GM18498 (cell line): ENCODE measurements at regions not wholly inside any gene's neighbourhood (a gene's known extent, or its start where the extent isn't known, plus 50 kb on each side); places are given as distances from the start of the nearest gene placed in this dataset.

ENCODE experiments used
- ATAC-seq: cut with Tn5 transposase; IDR thresholded peaks from one replicate; pipeline ENCODE4 v1.9.1; 2021; ENCODE audit warnings: mild to moderate bottlenecking, moderate library complexity; ENCODE audit not compliant: unreplicated experiment

DNA sequence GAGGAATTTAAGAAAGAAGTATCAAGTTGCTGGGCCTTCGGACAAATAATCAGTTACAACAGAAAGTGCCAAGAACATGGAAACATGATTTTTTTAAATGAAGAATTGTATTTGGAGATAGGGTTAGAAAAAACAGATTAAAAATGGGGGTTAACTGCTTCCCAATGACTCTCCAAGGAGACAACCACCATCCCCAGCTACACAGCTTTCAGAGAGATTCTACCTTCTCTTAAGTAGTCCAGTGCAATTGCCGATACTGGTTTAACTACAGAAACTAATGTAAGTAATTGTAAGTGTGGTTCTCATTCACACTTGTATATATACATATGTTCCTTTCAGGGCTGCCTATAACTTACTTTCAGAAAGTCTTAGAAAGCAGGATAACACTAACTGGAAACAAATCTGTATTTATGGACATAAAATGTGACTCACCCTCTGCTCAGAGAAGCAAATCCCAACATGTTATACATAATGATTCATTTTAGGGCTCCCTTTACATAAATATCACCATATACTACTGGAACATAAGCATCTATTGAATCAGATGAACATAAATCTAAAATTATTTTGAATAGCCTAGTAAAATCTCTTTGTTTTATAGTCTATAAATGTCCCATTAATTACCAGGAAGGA lies 248.9 kb upstream of the UGT8 start:
- no peak for ATAC-seq

DNA sequence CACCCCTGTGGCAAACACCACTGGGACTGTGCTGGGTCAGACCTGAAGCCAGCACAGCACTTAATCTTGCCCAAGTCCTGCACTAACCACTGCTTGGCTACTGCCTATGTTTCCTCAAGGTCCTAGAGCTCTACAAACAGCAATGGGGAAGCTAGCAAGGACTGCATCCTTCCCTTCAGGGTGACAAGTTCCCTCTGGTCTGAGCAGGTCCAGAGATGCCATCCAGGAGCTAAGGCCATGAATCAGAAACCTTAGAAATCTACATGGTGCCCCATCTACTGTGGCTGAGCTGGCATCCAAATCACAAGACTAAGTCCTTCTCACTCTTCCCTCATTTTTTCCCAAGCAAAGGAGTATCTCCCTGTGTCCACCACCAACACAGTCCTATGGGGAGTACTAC lies 239.7 kb upstream of the UGT8 start:
- ATAC-seq = no peak

DNA sequence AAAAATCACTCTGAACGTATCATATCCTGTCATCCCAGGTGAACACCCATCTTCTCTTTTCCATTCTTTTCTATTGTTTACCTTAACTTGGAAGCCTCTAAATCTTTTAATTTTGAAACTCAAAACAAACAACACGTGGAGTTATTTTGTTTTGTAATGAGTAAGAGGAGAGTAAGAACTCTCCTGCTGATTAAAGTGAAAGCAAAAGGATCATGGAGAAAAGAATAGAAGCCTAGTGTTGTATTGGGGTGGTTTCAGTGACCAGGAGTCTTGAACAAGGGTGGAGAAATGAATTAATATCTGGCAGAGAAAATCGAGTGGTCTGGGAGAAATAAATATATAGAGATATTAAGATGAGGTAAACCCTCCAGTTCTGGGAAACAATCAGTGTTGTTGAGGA lies 237.4 kb upstream of the UGT8 start:
- ATAC-seq = no peak

DNA sequence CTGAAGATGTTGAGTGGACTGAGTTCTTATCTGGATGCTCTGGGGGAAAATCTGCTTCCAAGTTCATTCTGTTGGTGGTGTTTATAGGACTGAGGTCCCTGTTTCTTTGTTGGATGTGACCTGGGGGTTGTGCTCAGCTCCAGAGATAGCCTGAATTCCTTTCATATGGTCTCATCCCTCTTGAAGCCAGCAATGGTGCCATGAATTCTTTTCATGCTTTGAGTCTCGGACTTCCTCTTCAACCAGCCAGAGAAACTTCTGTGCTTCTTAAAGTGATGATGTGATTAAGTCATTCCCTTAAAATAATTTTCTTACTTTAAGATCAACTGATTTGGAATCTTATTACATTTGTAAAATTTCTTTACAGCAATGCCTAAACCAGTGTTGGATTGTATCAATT lies 233.8 kb upstream of the UGT8 start:
- no peak for ATAC-seq

DNA sequence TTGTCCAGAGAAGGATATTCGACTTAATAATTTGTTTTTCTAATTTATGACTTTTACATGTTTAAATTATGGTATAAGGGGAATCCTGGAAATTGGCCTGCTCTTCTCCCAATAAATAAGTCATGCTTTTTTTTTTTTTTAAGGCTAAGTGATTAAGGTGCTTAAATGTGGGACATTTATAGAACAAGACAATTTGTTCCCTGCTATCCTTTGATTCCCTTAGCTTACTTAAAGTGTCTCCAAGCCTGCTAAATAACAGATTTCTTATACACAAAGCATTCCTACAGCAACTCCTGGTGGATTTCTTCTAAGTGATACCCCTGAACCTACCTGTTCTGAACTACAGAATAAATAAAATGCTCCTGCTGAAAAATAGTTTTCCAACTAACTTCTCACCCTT lies 233.0 kb upstream of the UGT8 start:
- no peak for ATAC-seq

DNA sequence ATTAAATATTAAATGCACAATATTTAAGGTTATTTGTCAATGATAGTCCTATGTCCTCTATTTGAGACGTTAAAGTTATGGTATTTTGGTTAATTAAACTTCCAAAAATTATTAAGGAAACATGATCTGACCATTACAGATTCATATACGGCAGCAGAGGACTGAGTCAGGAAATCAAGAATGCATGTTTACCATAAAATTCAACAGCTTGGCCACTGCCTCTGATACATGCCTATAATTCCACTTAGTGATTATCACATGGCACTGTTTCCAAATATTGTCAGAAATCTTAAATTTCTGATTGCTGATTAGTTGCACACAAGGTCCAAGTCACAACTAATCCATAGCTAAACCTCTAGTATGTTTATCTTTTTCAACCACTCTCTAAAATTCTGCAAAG lies 232.2 kb upstream of the UGT8 start:
- ATAC-seq = no peak

DNA sequence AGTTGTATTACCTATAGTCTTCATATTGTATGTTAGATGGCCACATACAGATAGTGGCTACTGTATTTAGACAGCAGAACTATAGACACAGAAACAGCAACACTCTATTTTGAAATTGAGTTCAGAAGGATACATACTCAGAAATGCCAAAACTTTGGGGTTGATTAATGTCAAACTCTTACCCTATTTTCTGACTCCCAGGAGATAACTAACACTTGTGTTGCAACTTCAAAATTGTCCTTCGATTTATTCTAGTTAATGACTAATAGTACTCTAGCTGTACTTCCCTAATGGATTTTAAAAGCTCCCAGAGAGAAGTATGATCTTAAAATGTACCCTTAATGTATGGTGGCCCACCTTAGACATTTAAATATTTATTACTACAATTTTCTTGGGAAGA lies 229.9 kb upstream of the UGT8 start:
- no peak for ATAC-seq

DNA sequence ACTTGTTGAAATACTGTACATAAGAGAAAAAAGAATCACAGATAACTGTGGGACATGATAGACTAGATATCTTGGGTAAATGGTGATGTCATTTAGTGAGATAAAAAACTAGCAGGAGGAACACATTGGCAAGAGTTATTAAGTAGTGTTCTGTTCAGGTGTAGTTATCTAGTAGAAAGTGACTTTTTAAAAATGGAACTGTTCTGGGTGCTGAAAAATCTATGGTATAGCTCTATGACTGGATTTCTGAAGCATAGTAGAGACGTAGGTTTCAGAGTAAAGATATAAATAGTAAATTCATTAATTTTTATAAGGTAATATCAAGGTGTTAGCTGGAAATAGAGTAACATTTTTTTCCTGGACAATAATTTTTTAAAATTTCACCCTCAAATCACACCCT lies 225.1 kb upstream of the UGT8 start:
- no peak for ATAC-seq

DNA sequence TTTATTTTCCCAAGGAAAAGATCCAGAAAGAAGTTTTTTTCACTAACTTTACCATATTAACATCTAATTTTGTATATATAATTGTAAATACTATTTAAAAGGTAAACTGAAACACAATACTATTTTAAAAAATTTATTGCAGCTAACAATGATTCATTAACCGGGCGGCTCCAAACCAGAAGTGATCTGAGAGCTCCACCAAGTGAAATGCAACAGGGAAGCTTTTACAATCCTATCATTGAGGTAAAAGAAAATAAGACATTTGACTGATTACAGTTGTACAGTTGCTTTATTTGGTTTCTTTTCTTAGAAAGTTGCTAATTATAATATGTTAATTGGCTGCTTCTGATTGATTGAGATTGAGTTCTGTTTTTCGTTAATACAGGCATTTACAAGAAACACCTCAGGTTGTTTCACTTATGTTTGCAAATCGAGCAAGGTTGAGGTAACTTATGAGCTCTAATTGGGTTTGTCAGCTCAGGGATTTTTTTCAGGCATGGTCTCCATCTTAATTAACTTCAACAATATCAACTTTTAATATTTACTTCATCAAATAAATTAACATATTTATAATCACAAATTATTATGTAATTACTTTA lies 220.2 kb upstream of the UGT8 start:
- ATAC-seq = no peak

DNA sequence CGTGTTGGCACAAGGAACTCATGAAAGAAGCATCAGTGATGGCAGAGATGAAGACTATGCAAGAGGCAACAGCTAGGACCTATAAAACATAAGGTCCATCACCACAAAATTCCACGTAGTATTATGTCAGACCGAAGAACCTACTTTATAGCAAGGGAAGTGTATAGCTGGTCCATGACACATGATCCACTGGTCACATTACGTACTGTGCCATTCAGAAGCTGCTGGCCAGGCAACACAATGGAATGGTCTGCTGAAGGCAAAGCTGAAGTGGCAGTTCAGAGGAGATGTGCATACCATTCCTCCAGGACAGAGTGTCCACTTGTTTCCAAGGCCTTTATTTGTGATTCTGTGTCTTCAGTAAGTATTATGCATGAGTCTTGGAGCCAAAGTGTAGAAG lies 215.5 kb upstream of the UGT8 start:
- ATAC-seq = no peak

DNA sequence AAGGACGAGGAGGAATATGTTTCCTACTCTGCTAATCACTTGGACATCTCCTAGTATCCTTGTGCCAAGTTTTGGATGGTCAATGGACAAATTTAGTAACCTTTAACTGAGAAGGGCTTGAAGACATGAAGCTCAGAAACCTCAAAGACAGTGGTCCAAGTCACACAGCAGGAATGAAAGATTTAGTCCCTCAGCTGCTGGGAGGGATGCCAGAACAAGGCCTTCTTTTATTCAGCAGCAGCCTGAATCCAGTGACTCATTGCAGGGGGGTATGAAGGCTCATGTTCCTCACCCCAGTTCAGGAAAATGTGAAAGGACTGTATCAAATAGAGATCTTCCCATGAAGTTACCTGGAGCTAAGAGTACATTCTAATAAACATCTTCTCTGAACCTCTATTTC lies 214.9 kb upstream of the UGT8 start:
- ATAC-seq = no peak

DNA sequence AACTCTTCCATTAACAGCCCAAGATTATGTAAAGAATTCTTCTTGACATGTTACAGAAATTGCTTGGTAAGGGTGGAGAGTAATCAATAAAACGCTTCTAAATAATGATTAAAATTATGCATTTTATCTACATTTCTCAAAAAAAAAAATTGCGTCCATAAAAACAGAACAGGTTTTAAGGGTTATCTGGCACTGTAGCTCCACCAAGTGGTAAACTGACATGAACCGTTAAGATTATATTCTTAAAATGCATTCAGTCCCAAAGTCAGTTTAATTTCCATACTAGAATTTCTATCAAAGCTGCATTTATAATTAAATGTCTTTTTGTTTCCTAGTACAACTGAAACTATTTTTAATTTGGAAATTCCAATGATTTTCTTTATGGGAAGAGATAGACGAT lies 214.0 kb upstream of the UGT8 start:
- no peak for ATAC-seq

DNA sequence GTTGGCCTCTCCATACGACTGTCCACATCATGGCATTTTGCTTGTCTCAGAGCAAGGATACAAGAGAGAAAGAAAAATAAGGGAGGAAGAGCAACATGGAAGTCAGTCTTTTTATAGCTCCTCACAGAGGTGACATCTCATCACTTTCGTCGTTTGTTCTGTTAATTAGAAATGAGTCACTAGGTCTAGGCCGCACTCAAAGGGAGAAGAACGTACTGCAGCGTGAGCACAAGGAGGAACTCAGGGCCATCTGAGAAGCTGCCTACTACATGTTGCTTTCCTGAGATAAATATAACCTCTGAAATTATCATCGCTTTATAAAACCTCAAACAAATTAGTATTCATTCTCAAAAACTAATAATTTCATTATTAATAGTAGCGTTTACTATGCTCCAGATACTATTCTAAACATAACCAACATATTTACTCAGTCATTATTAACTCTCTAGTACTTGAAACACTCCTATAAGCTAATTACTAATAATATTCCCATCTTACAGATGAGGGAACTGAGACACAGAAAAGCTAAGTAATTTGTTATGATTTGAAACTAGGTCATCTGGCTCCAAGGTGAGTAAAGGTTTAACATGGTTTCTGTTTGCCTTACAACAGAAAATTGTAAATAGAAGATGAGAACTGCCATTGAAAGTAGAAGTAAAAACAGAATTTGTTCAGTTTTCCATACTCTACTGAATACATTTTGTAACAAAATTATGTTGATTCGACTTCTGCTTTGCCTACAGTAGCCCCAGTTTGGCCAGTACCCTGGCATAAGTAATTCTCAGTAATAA lies 213.2 kb upstream of the UGT8 start:
- peak; percentile 51 for ATAC-seq

DNA sequence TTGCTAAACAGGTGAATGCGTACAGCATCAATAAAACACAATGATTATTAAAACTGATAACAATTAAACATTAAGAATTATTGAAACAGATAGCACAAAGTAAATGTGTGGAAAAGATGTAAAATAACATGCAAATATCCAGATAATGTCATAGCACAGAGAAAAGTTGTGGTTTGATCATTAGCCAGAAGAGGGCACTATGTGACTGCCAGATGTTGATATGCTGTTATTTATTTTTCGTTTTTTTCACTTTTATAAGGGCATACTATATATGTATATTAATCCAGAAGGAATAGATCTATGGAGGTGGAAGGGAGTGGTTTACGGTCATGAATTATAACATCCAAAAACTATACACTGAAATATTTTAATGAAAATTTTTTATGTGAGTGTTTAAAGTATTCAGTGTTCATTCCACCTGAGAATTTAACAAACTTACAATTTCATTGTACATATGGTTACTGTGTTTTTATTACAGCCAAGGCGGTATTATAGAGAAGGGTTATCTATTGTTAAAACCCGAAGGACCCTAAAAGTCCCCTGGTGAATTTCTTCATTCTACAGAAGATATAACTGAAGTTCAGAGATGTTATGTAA lies 211.9 kb upstream of the UGT8 start:
- ATAC-seq = no peak

DNA sequence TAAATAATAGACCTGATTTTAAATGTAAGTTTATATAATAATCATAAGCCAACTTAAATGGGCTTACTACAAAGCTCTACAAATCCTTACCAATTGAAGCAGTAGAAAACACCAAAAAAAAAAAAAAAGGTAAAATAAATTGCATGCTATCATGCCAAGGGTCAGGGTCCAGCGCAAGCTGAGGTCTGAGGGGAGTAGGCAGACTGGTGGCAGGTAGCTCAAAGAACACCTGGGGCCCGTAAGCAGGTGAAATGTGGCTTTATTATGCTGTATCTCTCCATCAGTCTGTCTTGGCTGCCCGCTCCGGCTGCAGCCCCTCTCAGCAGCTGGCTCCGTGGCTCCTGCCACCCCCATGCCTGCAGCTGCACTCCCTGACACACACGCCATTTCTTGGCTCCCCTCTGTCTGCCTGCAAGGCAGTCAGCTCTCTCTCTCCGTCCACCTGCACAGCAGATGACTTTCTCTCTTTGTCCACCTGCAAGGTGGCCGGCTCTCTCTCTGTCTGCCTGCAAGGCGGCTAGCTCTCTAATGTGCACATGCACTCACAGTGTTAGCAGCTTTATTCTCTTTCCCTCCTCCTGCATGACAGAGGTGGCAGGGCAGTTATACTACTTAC lies 209.4 kb upstream of the UGT8 start:
- no peak for ATAC-seq

DNA sequence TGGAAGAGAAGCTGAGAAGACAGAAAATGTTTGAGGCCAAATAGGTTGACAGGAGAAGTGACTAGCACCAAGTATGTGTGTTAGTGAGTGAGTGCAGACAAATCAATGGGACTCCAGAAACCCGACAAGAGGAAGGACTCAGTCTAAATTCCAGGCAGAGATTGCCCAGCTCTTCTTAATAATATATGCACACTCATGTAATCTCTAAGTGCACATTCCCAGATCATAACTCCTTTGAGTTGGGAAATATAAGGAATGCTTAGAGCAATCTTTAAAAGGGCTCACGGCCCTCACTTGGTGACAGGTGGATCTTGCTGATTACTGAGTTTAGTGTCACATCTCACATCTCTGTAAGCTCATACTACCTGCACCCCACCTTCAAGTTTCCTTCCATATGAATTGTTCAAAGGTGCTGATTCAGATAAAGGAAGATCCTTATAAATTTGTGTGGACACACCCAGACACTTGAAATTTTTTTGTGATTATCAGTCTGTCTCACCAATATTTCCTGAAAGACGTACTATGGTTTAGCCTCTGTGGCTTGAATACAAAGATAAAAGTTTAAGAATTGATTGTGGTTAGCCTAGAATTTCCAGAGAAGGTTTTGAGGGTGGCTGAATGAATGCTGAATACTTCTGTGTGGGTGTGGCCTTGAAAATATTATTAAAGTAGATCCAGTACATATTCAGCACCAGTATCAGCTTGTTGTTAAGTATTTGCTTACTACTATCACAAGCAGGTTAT lies 205.1 kb upstream of the UGT8 start:
- ATAC-seq = no peak

DNA sequence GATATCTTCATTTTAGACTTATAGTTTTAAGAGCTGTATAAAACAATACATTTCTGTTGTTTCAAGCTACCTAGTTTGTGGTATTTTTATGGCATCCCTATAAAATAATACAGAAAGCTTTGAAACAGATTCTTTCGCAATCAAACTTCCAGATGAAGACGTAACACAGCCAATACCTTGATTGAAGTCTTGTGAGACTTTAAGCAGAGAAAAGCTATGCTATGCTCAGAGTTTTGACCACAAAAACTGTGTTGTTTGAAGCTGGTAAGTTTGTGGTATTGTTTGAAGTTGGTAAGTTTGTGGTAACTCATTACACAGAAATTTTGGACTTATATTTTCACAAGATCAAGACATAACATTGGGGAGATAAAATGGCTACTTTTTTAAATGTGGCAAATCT lies 201.8 kb upstream of the UGT8 start:
- no peak for ATAC-seq

DNA sequence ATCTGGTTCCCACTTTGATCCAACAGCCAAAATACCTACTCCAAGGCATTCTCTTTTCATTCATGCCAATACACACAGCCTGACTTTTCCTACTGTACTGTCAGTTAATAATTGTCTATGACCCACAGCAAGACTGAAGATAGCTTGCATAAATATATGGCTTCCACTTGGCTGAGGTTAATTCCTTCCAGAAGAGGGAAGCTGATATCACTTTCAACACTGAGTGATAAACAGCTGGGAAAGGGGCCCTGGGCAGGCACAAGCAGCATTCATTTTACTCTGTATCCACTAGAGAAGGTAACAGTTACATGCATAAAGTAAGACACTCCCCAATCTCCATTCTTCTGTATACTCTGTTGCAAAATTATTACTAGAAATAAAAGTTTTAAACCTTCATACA lies 200.2 kb upstream of the UGT8 start:
- ATAC-seq = no peak

DNA sequence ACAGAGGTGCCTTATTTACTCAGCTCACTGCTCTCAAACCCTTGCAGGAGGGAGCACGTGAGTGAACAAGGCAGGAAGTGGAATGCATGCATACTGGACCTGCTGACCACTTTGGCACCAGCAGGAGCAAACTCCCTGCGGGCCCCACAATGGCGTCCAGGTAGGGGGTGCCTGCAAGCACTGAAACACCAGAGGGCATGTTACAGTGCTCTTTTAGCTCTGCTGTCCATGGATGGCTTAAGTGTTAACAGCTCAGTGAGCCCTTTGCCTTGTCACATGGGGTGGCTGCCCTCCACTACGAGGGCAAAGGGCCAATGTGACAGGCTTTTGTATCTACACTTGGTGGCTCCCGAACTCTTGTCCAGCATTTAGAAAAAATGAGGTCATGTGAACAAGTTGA lies 199.5 kb upstream of the UGT8 start:
- no peak for ATAC-seq

DNA sequence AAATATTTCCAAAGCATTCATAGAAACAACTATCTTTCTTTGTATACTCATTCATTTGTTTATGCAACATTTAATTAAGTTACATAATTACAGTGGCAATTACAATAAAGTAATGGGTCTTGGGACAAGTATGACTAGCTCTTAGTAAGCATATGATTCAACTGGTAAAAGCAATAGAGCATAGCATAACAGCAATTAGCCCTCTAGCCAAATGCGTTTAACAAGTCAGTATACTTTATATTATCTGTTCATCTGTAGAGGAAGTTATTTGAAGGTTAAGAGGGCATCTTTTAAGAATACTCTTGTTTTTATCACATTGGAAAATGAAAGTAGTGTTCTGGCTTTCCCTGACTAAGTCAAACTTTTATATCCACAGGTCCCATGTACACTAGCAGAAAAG lies 198.1 kb upstream of the UGT8 start:
- ATAC-seq = no peak

DNA sequence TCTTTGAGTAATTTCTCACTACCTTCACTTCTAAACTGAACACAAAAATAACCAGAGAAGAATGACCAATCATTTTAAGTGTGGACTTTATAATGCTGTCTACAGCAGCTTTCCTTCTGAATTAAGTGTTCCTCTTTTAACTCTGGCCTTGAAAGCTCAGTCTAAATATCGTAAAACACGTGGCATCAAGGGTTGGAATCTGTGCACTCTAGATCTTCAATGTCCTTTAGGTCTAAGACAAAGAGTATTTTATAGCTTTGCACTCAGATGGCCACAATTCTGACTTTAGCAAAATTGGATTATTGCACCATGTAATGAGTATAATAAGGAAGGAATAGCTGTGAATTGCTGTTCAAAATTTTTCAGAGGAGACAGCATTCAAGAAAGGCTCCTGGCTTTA lies 197.1 kb upstream of the UGT8 start:
- ATAC-seq = no peak
